EH (cell line): ENCODE measurements at regions not wholly inside any gene's neighbourhood (a gene's known extent, or its start where the extent isn't known, plus 50 kb on each side); places are given as distances from the start of the nearest gene placed in this dataset.
"Not testable (repeated sequence)": the region's sequence is repeated elsewhere in the genome, so short reads cannot be mapped to it uniquely, and the experiment has no call there.

Source experiments
- DNase-seq: peaks from one replicate; pipeline ENCODE4 v3.0.0-alpha.2; 2015; ENCODE audit warnings: low read depth

DNA sequence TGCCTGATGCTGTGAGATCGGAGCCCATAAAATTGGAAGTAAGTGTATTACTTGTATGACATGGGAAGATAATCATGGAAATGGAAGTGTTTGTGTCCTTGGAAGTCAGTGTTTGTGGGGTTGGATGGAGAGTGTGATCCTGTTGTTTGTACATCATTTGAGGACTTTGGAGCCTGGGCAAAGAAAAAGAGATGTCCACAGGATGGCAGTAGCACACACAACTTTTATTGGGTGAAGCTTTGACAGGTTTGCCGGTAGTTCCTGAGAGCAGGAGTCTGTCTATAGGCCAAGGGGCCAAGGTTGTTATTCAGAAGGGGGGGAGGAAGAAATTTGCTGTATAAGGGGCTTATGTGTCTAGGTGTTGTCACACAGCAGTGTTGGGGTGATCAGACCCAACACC, 533.3 kb downstream of the RPIA start:
- DNase-seq, result not testable (repeated sequence)

DNA sequence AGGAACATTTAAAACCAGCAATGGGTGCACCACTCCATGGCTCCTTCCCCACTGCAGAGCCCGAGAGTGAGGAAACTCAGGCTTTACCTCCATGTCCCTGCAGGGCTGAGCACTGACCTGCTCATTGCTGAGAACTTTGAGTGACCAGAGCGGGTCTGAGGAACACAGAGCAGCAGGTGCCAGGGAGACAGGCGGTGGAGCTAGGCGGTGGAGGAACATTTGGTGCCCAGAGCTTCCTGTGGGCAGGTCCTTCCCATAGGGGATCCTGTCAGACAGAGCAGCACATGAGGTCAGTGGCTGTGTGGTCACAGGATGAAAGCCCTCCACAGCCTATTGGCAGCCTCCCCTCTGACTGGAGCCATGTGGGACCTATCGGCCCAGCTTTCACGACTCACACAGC, 538.5 kb downstream of the RPIA start:
- DNase-seq, result not testable (repeated sequence)

DNA sequence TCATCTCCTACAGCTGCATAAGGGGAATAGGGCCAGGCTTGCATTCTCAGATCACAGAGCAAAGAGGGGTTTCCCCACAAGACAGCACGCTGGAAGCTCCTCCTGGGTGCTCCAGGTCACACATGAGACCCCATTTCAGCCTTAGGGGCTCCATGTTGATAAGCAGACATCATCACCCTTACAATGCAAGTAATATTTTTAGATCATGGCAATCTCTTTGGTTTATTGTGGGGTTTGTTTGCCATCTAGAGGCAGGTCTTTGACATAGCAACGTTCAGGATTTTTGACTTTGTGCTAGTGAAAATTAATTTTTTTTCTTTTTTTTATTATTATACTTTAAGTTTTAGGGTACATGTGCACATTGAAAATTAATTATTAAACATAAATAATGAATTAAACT, 539.8 kb downstream of the RPIA start:
- DNase-seq, result not testable (repeated sequence)

DNA sequence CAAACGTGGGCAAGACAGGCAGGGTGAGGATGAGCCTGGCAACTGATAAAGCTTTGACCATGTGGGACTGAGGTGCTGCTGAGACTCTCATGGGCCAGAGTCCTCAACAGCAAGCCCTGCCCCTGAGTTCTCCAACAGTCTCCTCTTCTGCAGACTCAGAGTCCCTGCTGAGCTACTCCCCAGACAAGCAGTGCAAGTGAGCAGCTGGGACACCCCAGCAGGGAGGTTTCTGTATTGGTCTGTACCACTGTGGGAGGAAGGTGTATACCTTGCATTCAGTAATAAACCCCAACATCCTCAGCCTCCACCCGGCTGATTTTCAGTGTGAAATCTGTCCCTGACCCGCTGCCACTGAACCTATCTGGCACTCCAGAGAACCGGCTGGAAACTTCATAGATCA, 542.5 kb downstream of the RPIA start:
- not testable (repeated sequence) for DNase-seq

DNA sequence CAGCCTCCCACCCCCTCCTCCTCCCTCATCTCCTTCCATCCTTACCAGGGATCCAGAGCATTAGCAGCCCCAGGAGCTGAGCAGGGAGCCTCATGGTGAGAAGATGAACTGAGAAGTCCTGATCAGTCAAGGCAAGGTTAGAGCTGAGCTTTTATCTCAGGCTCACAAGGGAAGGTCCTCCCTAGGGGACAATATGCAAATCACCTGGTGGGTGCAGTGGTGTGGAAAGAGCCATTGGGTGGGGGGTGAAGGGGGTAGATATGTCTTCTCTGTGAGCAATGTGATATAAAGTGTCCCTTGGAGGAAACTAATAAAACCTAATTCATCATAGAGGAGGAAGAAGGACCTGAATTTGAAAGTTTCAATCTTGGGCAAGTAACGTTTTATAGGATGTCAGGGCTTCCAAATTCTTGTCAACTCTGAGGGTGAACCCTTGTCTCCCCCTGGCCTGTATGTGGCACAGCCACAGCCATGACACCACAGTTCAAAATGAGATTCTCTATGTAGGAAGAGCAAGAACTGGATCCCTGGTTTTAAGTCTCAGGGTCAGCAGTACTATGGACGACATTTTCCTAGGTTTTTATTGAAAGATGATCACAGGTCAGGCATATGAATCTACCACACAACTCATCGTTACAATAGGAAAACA, 543.5 kb downstream of the RPIA start:
- DNase-seq, result not testable (repeated sequence)

DNA sequence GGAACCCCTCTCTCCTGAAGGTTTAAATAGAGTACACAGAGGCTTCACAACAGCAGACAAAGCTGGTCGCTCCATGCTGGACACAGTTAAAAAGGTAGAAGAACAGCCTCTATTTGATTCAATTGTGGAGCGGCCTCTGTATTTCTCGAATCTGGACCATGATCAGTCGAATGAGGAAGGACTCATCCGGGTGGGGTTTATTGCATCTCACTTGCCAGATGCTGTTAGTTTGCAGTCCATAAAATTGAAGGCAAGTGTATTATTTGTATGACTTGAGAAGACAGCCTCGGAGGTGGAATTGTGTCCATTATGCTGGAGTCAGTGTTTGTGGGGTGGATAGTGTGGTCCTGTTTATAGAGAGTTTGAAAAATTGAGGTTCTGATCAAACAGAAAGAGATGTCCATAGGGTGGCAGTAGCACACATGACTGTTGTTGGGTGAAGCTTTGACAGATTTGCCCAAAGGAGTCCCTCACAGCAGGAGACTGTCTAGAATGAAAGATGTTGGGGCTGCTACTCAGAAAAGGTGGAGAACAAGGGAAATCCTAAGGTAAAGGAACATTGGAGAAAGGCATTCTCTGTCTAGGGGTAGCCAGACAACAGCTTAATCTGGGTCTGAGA, 545.5 kb downstream of the RPIA start:
- DNase-seq, result not testable (repeated sequence)

DNA sequence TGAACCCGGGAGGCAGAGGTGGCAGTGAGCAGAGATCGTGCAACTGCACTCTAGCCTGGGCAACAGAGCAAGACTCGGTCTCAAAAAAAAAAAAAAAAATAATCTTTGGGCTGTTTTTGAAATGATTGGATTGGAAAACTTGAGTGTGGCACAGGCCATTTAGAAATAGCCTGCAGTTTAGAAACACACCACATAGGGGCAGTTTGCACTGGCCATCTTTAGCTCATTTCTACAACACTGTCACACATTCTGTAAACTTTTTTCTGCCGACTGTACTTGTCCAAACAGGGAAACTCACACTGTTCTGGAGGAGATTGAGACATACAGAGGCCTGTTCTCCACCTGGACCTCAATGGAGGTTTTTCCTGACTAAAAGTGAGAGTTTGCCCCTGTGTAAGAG, 546.3 kb downstream of the RPIA start:
- DNase-seq, result not testable (repeated sequence)

DNA sequence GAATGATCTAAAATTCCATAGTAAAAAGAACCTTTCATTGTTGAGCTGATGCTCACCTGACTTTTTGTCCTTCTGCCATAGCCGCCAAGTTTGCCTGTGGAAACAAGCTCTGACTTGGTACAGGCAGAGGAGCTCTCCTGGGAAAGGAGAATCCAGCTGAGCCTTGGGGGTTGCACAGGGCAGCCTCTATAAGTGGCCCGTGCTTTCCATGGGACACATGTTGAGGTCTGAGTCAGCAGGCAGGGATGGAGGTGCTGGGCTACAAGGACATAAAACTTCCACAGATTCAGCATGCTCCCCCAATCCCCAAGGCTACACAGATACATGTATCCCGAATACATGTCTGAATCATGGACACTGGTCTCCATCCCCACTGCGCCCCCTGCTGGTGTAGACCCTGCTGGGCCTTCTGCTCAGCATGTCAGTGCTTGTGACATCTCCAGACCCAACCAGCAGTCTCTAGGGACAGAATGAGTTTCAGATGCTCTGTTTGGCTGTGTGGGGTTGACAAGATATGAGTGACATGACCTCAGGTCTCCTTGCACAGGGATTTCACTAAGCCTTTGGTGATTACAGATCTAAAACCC, 551.7 kb downstream of the RPIA start:
- not testable (repeated sequence) for DNase-seq

DNA sequence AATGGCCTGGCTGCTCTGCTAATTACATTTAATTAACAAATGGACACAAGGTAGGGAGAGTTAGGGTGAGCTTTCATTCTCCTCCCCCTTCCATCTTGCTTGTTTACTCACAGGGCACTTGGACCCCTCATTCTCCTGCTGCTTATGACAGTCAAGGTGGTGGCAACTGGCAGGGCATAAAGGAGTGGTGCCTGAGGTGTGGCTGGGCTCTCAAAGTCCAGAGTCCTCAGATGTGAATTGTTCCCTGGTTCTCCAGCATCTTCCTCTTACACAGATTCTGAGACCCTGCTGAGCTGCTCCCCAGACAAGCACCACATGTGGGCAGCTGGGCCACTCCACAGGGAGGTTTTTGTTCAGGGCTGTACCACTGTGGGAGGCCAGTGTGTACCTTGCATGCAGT, 552.9 kb downstream of the RPIA start:
- not testable (repeated sequence) for DNase-seq

DNA sequence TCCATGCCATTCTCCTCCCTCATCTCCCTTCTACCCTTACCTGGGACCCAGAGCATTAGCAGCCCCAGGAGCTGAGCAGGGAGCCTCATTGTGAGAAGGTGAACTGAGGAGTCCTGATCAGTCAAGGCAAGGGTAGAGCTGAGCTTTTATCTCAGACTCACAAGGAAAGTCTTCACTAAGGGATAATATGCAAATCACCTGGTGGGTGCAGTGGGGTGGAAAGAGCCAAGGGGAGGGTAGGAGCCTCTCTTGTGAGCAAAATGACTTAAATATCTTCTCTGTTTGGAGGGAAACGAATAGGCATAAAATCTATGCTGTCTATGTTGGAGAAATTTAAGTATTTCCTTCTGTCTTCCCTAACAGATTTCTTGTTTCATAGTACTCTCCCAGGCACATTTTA, 554.0 kb downstream of the RPIA start:
- DNase-seq, result not testable (repeated sequence)

DNA sequence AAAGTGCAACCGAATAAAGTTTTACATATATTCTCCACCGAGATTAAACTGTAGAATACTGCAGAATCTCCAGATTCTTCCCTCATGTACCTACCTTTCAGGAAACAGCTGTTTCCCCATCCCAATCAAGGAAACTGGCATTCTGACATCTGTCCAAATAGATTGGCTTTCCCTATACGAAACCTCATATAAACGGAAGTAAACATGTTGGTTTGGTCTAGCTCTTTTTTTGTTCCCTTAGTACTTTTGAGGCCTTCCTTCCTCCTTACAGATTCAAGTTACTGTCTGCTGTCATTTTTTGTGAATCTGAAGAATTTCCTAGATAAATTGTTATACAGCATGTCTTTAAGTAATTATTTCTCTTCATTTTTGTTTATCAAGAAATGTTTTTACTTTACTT, 554.6 kb downstream of the RPIA start:
- not testable (repeated sequence) for DNase-seq

DNA sequence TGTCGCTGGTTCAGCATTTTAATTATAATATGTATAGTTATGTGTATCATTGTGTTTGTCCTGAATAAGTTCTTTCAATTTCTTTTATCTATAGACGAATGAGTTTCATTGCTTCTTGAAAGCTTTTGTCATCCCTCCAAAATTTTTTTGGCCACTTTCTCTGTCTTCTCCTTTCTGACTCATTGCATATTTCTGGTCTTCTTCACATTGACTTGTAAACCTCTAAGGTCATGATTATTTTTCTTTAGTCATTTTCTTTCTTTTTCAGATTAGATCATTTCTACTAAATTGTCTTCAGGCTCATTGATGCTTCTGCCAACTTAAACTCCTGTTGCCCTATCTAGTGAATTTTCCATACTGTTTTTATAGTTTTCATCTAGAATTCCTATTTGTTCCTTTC, 555.1 kb downstream of the RPIA start:
- peak; percentile 58 for DNase-seq

DNA sequence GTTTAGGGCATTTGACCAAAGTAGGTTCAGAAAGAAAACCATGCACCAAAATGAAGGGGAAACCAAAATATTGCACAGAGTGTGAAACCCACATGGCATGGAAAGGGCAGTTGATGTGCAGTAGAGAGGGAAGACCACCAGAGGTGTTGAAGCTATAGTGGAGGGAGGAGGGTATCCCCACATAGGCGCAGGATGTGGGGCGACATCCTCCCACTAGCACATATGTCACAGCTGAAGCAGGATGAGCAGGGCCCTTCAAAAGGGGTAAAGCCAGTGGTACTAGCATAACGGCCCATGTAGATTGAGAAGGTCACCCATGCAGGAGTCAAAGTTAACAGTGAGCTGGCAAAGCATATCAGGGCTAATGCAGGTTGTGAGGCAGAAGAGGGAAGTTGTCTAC, 563.5 kb downstream of the RPIA start:
- DNase-seq, result not testable (repeated sequence)

DNA sequence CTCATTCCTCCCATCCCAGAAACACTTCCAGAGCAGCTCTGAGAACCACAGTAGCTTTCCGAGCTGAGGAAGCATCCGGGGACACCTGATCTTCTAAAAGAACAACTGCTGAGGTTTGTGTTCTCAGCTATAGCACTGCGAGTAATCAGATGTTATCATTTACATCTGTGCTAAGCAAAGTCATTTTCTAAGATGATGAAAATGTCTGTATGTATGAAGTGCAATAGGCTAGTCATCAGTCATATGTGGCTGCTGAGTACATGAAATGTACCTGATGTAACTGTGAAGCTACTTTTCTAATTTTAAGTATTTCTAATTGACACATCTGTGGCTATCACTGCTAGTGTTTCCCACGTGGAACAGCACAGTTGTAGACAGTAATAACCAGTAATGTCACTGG, 582.0 kb downstream of the RPIA start:
- DNase-seq, result not testable (repeated sequence)

DNA sequence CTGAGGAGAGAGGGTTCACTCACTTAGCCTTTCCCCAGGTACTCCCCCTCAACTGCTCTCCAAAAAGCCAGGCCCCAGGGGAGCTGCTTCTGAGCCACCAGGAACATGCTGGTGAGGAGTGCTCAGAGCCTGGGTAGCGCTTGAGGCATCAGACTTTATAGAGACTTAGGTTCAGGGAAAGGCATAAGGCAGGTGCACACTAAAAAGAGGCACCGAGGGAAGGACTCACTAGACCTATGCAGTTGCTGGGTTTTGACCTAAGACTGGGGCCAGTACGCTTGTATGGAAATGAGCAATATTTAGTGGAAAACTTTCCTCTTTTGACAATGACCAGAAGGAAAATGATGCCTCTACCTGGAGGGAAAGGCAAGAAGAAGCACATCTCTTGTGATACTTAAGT, 589.1 kb downstream of the RPIA start:
- DNase-seq, result not testable (repeated sequence)

DNA sequence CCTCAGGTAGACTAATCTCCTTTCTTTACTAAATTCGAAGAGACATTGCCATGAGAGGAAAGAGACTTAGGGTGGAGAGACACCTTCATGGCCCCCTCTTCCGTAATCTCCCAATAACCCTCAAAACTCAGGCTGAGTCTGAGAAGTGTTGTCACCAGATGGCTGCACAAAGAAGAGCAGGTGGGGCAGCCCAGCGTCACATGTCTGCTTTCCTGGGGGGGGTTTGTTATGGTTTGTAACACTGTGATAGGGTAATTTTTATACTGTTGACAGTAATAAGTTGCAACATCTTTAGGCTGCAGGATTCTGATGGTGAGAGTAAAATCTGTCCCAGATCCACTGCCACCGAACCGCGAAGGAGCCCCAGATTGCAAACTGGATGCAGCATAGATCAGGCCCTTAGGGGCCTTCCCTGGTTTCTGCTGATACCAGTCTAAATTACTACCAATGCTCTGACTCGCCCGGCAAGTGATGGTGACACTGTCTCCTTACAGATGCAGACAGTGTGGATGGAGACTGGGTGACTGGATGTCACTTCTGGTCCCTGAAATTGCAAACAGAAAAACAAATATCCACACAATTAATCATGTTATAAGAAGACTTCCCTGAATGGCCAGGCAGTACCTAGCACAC, 595.1 kb downstream of the RPIA start:
- not testable (repeated sequence) for DNase-seq

DNA sequence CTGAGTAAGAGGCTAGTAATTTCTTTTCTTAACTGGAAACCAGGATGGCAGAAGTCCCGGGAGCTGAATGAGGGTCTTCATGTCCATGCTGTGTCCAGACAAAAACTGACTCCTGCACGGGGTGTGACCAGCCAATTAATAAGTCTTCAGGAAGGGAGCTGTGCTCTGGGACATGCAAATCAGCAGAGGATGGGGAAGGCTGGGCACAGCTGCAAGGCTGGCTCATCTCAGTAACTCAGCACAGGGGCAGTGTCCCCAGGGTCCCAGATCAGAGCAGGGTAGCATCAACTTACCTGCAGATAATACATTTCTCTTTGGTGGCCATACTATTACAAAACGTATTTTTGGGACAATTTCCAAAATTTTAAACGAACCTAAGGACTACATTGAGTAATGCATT, 595.6 kb downstream of the RPIA start:
- not testable (repeated sequence) for DNase-seq

DNA sequence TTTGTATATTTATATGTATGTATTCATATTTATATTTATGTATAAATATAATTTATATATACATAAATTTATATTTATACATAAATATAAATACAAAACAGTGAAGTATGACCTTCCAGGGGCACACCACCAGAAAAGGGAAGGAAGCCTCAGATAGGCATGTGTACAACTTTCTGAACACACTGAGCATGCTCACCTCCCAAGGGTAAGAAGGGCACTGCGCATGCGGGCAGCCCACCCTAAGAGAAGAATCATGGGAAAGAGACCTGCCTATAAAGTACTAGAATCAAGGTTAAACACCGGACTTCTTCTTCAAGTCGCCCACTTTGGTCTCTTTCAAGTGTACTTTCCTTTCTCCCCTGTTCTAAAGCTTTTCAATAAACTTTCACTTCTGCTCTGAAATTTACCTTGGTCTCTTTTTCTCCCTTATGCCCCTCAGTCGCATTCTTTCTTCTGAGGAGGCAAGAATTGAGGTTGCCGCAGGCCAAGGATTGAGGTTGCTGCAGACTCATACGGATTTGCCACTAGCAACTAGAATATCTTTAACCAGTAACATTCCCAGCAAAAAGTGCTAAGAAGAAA, 600.3 kb downstream of the RPIA start:
- DNase-seq, result not testable (repeated sequence)

DNA sequence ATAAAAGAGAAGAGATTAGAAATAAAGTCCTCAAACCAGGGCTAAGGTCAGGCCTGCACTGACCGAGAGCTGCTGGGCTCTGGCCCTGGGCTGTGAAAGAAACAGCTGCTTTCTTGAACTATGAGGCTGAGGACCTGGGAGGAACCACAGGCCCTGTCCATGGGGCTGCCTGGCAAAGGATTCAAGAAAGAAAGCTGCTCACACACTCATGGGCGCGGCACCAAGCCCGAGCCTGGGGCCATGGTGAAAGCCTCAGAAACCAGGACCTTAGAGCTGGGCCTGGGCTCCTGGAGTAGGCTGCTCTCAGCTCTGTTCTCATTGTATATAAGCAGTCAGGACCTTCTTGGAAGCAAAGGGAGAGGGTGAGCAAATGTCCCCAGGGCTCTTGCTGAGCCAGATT, 601.9 kb downstream of the RPIA start:
- DNase-seq, result not testable (repeated sequence)

DNA sequence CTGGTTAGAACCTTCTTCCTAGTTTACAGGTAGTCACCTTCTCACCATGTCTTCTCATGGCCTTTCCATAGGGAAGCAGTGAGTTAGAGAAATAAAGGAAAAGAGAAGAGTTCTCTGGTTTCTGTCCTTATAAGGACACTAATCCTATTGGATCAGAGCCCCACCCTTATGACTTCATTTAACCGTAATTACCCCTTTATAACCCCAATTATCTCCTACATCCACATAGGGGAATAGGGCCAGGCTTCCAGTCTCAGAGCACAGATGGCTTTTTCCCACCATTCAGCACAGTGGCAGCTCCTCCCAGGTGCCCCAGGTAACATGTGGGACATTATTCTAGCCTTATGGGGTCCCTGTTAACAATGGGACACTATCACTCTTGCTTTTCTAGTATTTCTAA, 602.9 kb downstream of the RPIA start:
- not testable (repeated sequence) for DNase-seq

DNA sequence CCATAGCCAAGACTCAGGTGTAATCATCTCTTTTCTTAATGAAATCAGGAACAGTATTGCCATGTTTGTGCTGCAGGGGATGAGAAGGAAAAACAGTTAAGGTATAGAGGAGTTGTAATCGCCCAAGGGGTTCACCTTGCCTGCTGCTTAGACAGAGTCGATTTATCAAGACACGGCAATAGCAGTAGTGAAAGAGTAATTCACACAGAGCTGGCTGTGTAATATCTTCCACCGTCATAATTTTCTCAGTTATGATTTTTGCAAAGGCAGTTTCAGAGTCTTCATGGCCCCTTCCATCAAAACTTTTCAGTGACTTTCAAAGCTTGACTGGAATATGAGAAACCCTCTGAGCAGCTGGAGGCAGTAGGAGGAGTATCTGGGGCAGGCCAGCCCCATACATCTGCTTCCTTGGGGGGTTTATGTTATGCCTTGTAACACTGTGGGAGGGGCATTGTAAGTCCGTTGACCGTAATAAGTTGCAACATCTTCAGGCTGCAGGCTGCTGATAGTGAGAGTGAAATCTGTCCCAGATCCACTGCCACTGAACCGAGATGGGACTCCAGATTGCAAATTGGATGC, 605.4 kb downstream of the RPIA start:
- not testable (repeated sequence) for DNase-seq

DNA sequence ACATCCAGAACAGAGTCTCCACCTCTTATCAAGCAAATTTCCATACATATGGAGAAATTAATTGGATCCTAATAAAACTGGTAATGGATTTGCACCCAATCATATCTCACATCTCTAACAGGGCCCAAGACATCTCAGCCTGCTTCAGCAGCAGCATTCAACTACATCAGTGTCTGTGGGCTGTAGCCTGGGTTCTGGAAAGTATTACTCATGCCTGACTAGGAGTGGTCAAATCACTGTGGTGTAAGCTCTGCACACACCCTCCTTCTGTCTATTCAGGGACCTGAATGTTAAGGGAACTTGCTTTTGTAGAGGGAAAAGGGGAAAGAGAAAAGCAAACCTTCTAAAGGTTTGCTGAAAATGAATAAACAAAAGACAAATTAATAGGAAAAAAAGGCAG, 607.7 kb downstream of the RPIA start:
- not testable (repeated sequence) for DNase-seq
